RCC 7860 (cell line): ENCODE measurements at regions not wholly inside any gene's neighbourhood (a gene's known extent, or its start where the extent isn't known, plus 50 kb on each side); places are given as distances from the start of the nearest gene placed in this dataset.
"Not testable (repeated sequence)": the region's sequence is repeated elsewhere in the genome, so short reads cannot be mapped to it uniquely, and the experiment has no call there.

Source experiments
- DNase-seq: peaks from one replicate; pipeline ENCODE4 v3.0.0-alpha.2; 2015; ENCODE audit warnings: low spot score
- FAIRE-seq: peaks from 2 replicates; lab custom pipeline; 2012; peaks lifted over from hg19 to GRCh38; lab: Jason Lieb, UNC

DNA sequence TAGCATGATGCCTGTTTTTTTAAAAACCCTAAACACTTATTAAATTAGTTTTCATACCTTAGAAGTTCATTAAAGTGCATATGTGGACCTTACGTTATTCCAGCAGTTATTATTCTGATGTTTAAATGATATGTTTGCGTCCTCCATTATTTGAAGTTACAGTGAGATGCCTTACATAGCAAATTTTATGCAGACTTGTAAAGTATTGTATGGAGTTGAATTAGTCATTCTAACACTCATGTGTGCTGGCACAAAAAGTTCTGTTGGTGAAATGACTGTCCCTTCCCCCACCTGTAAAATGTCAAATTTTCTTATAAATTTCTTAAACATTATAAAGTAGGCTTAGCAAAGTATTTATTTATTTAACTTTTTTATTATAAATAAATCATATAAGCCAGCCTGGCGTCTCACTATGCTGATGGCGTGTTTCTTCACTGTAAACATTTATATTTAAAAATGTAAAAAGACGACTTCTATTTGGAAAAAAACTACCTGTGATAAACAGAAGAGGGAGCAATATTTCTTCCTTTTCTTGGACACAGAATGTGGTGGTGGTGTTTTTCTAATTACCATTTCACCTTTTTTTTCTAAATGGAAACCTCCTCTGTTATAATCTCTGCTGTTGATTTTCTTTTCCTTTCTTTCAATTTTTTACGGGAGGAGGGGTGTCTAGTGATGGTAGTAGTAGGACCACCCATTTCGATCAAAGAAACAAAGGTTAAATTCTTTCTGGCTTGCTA is 155.4 kb downstream of the RFPL4B start:
- DNase-seq (no peak), FAIRE-seq (no peak)

DNA sequence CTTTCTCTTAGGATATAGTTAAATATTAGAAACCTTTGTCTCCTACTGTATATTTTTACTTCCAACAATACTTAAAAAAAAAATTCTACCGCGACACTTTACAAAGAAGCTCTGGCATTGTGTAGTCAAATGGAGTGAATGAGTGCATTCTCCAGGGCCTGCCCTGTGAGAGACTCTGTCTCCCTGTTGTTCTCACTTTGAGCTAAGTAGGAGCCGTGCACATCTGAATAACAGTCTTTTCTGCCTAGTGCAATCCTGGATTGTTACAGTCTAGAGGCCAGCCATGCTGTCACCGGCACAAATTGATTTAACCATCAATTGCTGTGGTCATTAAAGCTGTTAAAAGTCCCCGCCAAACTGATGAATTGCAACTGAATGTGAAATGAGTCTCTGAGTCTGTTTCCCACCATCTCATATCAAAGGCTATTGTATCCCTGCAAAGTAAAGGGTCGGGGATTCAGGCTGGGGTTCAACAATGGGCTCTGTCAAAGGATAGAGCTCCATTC is 156.0 kb downstream of the RFPL4B start:
- FAIRE-seq: no peak
- DNase-seq: no peak

DNA sequence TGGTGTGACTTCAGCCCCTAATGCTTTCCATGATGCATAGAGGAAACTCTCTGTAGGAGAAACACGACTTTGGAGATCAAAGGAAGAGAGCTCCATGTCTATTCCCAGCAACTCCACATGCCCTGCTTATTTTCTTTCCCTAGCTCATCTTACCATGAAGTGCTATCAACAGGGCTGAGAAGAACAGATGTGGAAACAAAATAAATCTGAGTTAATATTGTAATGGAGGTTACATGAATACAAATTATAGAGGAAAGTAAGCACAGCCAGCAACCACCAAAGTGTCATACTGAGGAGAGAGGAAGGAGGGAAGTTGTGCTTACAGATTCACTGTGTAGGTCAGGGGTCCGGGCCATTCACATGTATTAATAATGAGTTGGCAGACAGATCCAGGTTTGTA is 157.5 kb downstream of the RFPL4B start:
- DNase-seq (no peak), FAIRE-seq (no peak)

DNA sequence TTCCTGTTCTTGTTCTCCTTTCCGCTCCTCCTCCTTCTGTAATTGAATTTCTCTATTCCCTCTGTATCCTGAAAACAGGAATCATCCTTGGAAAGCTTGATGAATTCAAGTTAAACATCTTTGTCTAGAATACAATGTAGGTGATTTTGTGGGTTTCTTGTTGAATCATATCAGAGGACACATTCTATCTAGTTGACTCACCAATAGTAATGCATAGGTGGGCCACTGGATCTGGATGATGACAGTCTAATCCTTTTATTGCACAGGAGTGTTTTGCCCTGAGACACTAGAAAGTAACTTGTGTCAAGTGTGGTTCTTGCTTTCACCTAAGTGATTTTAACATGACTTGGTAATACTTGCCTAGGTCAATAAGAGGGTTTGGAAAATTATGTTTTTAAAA is 164.3 kb downstream of the RFPL4B start:
- DNase-seq: peak; percentile 57
- peak; percentile 50 for FAIRE-seq

DNA sequence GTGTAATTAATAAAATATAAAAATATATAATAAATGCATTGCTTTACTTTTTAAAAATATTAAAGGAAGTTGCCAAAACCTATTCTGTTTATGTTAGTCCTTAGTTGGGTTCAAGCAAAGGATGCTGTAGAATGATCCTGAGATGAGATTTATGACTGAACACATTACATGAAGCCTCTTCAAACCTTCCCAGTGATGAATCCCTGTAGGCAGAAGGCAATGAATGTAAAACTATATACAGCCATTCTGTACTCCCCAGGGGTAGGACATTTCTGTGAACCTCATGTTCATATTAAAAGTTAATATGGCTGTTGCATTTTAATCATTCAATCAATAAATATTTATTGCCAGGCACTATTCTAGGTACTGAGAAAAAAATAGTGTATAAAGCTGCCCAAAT is 166.0 kb downstream of the RFPL4B start:
- no peak for DNase-seq
- FAIRE-seq: no peak

DNA sequence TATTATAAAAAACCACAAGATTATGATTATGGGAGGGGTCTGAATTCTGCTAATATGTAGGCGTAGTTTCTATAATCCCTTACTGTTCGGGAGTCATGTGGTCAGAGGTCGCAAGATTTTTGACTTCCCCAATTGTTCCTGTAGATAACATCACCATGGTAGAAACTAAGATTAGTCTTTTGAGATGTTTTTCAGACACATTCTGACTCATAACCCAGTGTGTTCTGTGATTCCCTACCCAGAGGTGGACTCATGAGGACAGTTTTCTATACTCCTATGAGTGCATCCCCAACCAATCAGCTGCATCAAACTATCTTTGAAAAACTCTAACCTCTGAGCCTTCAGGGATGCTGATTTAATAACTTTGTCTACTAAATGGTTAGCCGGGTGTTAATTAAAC is 175.5 kb downstream of the RFPL4B start:
- no peak for DNase-seq
- FAIRE-seq: no peak

DNA sequence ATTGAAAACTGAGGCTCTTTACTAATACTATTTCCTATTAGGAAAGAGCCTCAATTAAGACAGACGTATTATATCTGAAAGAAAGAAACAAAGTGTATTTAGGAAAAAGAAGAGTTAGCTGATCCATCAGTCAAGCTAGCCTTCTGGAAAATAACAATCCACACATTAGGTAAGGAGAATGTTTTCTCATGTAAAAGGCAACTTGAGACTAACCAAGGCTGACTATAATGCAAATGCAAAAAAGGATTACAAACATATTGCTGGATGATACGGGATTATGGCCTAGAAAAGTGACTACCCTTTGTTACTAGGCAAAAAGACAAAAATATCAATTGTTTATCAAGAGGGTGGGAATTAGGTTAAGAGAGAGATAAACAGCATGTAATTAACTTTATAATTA is 176.9 kb downstream of the RFPL4B start:
- no peak for DNase-seq
- no peak for FAIRE-seq

DNA sequence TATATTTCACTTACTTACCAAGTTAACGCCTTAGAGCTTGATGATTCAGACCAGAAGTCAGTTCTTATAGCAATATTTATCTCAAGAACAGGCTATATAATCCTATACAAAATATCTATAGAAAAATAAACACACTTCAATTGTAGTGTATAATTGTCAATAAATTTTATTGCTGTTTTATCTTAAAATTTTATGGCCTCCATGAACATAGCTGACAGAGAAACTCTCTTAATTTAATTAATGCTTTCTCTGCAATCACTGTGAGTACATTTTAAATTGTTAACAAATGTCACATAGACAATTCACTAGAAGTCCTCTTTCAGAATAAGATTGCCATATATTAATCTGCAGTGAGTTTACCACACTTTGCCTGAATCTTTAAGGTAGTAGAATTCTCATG is 178.6 kb downstream of the RFPL4B start:
- FAIRE-seq: no peak

DNA sequence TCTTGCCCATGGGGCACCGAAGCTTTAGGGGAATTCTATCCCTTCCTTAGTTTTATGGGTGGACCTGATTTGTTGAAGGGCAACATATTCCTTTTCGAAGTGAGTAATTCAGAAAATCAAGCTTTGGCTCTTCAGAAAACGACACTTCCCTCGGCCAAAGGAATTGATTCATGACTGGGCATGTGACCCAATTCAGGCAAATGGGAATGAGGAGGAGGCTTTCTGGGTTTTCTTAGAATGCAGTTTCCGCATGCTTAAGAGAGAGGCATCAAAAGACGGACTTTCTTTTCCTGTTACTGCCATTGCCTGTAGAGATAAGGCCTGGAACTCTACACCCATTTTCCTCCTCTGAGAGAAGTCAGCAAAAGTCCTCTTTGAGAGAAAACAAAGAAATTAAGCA is 179.5 kb downstream of the RFPL4B start:
- DNase-seq: no peak
- no peak for FAIRE-seq

More for the DNA sequence above, 178.6 kb downstream of the RFPL4B start:
- no peak for DNase-seq

DNA sequence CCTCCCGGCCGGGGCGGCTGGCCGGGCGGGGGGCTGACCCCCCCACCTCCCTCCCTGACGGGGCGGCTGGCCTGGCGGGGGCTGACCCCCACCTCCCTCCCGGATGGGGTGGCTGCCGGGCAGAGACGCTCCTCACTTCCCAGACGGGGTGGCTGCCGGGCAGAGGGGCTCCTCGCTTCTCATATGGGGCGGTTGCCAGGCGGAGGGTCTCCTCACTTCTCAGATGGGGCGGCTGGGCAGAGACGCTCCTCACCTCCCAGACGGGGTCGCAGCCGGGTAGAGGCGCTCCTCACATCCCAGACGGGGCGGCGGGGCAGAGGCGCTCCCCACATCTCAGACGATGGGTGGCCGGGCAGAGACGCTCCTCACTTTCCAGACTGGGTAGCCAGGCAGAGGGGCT is 181.2 kb downstream of the RFPL4B start:
- FAIRE-seq, DNase-seq: not testable (repeated sequence)

DNA sequence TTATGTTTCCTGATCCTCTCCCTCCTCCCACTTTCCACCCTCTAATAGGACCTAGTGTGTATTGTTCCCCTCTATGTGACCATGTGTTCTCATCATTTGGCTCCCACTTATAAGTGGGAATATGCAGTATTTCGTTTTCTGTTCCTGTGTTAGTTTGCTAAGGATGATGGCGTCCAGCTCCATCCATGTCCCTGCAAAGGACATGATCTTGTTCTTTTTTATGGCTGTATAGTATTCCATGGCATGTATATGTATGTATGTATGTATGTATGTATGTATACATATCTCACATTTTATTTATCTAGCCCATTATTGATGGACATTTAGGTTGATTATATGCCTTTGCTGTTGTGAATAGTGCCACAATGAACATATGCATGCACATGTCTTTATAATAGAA is 188.7 kb downstream of the RFPL4B start:
- no peak for FAIRE-seq
- no peak for DNase-seq

DNA sequence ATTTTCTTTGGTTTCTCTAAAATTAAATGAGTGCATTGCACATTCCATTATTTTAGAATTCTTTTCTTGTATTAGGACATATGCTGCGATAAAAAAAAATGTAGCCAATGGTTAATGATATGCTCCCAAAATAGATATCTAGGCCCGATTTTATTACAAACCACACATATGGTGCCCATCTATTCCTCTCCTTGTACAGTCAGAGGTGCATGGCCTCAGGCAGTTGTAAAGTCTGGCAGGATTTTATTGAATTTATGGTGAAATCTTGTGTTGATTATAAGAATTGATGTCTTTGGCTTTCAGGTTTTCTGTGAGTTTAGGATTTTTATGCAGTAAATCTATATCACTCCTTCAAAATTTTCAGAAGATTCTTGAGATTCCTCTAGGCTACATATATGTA is 192.2 kb downstream of the RFPL4B start:
- FAIRE-seq (no peak), DNase-seq (no peak)

DNA sequence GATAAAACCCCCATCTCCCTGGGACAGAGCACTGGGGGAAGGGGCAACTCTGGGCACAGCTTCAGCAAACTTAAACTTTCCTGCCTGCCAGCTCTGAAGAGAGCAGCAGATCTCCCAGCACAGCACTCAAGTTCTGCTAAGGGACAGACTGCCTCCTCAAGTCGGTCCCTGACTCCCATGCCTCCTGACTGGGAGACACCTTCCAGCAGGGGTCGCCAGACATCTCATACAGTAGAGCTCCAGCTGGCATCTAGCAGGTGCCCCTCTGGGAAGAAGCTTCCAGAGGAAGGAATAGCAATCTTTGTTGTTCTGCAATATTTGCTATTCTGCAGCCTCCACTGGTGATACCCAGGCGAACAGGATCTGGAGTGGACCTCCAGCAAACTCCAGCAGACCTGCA is 194.7 kb downstream of the RFPL4B start:
- FAIRE-seq: not testable (repeated sequence)

DNA sequence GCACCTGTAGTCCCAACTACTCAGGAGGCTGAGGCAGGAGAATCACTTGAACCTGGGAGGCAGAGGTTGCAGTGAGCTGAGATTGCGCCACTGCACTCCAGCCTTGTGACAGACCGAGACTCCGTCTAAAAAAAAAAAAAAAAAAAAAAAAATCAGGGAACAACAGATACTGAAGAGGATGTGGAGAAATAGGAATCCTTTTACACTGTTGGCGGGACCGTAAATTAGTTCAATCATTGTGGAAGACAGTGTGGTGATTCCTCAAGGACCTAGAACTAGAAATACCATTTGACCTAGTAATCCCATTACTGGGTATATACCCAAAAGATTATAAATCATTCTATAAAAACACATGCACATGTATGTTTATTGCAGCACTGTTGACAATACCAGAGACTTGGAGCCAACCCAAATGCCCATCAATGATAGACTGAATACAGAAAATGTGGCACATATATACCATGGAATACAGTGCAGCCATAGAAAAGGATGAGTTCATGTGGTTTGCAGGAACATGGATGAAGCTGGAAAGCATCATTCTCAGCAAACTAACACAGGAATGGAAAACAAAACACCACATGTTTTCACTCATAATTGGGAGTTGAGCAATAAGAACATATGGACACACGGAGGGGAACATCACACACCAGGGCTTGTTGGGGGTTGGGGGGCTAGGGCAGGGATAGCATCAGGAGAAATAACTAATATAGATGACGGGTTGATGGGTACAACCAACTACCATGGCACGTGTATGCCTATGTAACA is 200.4 kb downstream of the RFPL4B start:
- not testable (repeated sequence) for FAIRE-seq

More for the DNA sequence above, 194.7 kb downstream of the RFPL4B start:
- not testable (repeated sequence) for DNase-seq

DNA sequence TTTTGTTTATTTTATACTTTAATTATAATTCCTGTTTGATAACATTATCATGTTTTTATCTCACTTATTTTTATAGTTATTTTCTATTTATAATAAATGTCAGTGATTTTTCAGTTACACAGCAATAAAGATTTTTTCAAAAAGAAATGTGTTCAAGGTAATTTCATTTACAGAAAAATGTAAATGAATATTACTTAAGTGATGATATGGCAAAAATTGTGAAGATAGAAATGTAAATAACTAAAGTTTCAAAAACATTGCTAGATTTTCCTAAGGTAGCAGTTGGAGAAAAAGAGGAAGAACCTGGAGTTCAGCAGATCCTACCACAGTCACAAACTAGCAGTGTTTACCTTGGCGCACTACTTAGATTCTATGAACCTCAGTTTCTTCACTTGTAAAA is 202.6 kb downstream of the RFPL4B start:
- FAIRE-seq (no peak), DNase-seq (no peak)

More for the DNA sequence above, 200.4 kb downstream of the RFPL4B start:
- not testable (repeated sequence) for DNase-seq

DNA sequence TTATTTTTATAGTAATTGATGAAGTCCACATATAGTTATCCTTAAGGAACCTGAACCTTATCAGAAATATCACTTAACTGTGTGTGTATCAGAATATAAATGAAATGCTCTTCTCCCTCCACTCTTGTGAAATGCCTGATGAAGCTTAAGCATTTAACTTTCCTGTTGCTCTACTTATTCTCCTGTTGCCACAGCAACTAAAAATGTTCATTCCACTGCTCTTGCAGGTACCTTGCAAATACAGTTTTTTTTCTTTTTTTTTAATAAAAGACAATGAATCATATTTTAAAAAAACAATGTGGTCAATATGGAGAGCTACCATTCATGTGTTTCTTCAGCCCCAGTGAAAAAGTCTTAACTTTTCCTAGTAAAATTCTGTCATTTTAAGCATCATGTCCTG is 210.3 kb downstream of the RFPL4B start:
- FAIRE-seq (no peak), DNase-seq (no peak)

DNA sequence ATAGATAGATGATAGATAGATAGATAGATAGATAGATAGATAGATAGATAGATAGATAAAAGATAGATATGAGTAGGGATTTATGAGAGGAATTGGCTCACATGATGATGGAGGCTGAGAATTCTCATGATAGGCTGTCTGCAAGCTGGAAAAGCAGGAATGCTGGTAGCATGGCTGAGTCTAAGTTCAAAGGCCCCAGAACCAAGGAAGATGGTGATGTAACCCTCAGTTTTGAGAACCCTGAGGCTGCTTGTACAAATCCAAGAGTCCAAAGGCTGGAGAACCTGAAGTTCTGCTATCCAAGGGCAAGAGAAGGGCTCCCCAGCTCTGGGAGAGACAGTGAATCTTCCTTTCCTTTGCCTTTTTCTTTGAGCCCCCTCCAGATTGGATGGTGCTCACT is 210.8 kb downstream of the RFPL4B start:
- FAIRE-seq: no peak
- DNase-seq: no peak

DNA sequence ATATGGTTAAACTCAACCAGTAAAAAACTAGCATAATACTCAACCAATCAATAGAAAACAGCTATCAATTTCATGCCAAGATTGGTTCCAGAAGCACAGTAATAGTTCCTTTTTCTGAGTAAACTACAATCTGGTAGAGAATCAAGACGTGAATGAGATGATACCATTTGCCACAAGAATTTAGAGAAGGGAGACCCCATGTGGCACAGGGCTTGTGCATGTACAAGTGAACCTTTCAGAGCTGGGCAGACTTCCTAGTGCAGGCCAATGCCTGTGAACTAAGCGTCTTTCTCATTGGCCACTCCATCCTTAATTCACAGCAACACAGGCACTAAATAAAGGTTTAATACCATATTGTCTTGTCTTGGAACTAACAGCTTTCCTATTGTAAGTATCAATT is 213.5 kb downstream of the RFPL4B start:
- FAIRE-seq (no peak), DNase-seq (no peak)

DNA sequence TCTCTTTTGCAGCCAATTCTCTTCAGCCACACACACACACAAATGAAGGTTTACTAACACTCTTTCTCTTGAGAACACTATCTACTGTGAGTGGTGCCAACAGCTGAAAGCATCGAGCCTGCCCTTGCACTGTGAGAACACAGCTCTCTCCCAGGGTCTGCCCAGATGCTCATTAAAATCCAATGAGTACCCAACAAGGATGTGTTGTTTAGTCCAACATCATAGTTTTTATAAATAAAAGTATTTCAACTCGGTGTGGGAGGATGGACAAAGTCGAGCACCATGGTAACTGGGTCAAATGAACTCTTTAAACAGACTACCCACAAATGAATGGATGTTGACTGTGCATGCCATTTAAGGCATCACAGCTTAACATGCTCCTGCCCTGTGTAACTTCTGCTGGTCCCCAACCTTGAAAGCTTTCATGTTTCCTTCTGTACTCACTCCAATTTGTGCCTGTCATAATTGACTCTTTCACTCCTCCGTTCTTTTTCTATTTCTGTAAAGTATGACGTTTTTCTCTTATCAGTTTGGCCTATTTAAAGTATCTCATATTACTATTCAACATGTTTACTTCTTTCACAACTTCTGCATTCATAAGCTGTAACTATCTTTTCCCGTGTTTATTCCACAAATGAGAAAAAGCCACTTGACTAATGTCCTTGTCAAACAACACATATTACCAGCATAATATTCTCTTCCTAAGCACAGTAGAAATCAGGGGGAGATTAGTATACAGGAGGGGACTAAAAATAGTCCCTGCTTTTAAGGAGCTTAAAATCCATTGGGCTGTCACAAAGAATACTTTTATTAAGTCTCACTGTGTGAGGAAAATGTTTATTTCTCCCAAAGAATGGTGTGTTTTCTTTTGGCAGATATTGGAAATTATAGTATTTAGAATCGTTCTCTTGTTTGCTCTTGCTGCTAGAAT is 215.4 kb downstream of the RFPL4B start:
- FAIRE-seq: no peak
- DNase-seq: no peak

DNA sequence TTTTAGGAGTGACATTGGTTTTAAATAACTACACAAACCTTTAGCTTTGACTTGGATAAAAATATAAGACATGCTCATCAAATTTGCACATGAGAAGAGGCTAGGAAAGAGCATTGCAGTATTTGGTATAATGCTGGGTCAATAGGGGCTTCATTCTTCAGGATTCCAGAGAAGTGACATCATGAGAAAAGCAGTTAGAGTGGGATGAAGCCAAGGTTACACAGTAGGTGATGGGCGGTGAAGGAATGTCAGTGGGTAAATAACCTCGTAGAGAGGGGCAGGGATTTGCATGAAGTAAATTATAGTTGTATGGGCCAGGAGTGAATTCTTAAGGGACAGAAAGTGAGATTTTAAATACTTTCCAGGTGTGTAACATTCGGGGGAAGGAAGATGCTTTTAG is 216.2 kb downstream of the RFPL4B start:
- peak; percentile 63 for DNase-seq
- FAIRE-seq: peak; percentile 25

DNA sequence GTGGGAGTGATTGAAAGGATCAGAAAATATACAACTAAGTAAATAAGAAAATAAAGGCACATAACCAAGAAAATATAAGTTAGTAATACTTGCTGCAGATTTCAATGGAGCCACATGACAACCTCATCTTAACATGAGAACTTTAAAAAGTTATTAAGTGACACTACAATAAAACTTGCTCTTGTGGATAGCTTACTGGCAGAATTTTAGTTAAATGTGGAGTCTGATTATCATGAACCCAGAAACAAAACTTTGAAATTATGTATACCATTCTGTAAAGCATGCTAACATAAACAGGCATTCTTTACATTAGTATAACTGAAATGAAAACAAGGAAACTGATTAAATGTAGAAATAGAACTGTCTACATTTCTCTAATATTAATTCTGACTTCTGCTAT is 220.9 kb downstream of the RFPL4B start:
- no peak for DNase-seq
- no peak for FAIRE-seq
